Ureter (tissue), 1 donor: ENCODE measurements at regions not wholly inside any gene's neighbourhood (a gene's known extent, or its start where the extent isn't known, plus 50 kb on each side); places are given as distances from the start of the nearest gene placed in this dataset.

Experiments used
- DNase-seq: peaks from one replicate; pipeline ENCODE4 v3.0.0-alpha.2; 2020; ENCODE audit warnings: low spot score
- donor health status: DM: yes; HTN: yes; CAD: no.

DNA sequence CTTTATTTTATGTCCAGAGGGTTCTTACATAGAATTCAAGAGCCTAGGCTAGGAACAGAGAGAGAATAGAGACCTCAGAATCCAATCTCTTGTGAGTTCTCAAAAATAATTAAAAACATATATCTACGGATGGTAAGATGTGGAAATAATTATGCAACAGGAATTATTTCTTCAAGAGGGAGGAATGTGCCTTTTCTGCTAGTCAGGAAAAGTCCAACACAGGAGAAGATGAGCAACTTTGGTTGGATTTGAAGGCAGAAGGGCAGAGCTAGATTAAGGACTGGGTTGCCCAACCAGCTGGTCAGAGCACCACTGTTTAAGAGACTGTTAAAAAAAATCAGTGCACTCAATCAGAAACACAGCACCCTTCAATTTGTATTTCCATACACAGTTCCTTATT lies 365.5 kb downstream of the ETNK1 start:
- DNase-seq, result no peak

DNA sequence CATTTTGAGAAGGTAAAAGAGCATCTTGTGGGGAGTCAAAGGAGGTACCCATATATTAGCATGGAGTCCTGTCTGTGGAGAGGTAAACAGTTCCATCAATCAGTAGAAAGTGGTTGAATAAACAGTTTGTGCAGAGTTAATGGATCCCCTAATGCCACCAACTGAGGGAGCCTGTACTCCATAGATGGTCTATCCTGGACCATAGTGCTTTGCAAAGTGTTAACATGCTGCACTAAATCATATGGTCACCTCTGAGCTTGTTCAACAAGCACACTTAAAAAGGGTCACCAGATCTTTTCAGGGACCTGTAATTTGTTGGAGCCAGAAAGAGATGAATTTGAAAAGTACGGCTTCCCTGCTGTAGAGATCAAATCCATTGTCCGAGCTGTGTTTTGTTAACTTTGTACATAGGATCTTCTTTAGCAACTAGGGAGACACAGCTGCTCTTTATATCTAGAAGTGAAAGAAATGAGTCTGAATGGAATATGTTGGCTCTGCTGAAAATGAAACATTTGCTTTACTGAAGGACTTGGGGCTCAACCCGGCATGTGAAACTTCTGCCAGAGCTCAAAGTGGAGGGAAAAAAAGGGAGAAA lies 366.4 kb downstream of the ETNK1 start:
- DNase-seq, result no peak

DNA sequence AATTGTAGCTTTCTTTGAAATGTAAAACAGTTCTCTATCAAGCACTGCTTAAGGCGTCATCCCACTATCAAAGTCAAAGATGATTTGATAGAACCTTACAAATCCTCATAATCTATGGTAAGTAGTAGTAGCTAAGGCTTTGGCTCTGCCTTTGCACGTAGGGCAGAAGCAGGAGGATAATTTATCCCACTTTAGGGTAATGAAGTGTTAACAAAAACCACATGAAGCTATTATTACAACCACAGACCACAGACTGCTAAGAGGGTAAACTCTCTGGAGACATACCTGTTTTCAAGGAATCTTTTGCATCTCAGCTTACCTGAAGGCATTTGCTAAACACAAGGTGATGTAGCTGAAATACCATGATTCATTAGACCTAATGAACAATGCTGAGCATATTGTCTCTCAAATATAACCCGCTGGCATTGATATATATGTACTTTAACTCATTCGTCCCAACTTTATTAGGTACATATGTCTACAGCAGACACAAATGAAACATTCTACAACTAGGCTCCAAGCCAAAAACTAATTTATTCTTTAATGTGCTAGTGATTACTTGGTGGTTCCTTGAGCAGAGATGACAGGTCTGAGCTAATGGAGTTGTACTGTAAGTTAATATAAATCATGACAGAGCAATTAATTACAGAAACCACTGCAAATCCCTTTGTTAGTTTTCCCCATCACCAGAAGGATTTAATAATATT lies 368.8 kb downstream of the ETNK1 start:
- no peak for DNase-seq

DNA sequence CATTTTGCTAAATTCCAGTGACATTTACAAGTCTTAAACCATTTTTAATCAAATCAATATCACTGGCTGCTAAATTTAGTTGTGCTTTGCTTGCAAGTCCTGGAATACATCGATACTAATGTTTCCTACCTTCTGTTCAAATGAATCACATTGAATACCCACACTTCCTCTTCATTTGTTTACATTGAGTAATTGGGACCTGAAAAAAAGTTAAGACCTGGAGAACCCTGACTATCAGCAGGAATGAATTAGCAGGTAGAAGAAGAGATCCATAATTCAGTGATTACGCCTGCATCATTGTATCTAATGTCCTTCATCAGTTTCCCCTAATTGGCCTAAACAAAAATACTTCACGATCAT lies 369.3 kb downstream of the ETNK1 start:
- DNase-seq, result no peak

DNA sequence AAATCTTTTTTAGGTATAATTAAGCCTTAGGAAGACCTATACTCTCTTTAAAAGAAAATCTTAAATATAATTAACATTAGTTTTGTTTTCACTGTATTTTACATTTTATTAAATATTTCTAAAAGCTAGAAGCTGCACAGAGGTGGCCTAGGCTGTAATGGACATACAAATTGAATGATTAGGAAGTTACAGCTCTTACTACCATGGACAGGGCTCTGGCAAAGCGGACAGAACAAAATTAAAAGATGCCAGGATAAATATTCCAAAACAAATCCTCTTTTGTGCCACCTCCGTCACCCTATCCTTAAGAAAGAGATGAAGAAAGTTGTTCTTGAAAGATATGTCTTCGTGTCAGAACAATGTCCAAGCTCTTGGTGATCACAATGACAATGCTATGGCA lies 376.5 kb downstream of the ETNK1 start:
- DNase-seq, result no peak

DNA sequence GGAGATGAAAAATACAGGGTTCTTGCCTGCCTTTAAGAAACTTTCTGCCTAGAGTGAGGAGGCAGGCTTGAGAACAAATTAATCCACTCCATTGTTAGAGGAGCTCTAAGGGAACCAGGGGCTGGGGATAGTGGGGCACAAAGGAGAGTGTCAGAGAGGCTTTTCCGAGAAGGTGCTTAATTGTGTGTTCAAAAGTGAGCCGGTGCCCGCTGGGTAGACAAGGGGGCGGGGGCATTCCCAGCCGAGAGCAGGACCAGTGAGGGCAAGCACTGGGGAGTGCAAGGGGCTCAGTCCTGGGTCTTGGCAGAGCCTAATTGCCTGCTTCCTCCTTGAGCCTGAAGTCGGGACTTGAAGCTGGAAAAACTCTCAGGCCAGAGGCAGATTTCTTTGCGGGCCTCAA lies 377.4 kb downstream of the ETNK1 start:
- DNase-seq, result no peak

DNA sequence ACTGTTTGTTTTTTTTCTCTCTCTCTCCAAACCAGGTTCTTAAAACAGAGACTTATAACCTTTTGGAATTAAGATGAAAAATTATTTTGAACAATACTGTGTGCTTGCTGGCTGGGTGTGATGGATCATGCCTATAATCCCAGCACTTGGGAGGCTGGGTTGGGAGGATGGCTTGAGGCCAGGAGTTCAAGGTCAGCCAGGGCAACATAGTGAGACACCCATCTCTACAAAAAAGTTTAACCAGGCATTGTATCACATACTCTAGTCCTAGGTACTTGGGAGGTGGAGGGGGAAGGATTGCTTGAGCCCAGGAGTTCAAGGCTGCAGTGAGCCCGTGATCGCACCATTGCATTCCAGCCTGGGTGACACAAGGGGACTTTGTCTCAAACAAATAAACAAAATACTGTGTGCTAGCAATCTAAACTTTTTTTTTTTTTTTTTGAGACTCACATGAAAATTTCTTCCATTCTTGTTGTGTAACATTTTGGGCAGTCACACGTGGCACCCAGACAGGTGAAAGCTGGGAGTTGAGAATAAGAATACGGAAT lies 379.6 kb downstream of the ETNK1 start:
- DNase-seq, result no peak

DNA sequence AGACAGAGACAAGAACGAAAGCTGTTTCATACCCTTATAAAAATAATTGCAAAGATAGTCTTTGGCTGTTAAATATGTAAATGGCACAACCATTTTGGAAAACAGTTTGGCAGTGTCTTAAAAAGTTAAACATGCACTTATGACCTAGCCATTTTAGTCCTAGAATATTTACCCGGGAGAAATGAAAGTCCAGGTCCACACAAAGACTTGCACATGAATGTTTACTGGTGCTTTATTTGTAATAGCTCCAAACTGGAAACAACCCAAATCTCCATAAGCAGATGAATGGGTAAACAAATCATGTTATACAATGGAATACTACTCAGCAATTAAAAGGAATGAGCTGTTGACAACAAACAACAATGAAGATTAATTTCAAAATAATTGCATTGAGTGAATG lies 380.4 kb downstream of the ETNK1 start:
- DNase-seq, result no peak

DNA sequence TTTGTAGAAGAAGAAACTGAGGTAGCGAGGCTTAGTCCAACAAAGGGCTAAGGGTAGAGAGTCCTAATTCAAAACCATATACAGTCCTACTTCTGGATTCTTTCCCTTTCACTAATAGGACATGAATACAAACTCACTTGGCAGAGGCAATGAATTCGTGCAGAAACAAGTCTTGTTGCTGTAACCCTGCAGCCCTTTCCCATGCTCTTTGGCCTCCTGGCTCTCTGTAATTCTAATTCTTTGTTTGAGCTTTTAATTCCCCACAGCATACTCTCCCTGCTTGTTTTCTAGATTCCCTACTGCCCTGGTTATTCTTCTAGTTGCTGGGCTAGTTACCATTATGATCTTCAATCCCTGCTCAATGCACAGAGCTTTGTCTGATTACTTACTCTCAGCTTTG lies 381.4 kb downstream of the ETNK1 start:
- no peak for DNase-seq

DNA sequence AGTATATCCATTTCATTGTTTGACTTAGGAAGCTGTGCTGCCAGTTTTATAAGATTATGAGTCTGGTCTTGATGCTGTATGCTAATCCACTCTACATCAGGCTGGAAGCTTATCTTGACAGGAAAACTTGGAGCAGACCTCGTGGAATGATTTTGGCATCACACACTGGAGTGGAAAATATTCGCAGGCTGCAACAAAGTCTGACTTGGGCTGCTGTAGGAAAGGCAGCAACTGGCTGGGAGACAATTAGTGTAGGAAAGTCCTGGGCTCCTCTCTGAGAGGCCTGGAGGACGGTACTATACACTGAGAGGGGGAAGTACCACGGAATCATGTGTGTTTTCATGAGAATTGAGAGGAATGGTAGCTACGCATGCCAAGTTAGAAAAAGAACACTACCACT lies 383.7 kb downstream of the ETNK1 start:
- no peak for DNase-seq

DNA sequence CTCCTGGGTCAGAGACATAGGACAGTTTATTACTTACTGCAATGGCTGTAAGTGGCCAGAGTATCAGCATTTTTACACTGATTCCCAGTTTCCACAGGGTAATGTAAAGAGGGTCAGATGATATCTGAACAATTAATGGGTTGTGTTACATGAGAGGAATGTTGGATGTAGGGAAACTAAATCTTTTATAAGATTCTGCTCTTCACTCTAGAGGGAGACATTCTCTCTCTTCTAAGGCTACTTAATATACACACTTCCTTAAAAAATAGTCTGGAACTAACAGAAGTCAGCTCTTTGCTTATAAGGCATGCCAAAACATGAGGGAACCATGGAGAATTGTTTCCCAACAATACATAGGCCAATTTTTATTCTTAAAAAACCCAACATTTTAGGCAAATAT lies 389.8 kb downstream of the ETNK1 start:
- no peak for DNase-seq

DNA sequence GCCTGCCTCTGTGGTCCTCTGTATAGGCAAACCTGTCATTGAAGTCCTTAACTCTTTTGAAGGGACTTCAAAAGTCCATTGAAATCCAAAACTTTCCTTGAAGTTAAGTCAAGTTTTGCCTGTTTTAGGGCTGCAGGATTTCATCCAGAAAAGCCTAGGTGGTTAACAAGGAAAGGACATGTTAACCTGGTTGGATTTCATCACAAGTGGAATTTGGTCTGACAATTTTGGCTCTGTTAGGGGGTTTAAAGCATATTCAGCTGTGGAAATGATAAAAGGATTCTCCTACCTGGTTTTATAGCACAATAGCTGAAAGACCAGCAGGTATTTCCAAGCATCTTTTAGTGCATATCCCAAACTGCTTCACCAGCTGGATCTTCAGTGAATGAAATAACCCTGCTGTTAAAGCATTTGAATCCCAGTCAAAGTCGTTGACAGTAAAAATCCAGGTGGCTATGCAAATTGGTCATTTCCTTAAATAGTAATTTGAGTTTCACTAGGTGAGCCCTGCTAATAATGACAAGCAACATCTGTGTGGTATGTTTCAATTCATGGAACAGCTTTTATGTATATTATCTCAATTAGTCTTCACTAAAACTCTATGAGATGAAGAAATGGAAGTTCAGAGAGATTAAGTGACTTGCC lies 400.5 kb downstream of the ETNK1 start:
- DNase-seq, result no peak

DNA sequence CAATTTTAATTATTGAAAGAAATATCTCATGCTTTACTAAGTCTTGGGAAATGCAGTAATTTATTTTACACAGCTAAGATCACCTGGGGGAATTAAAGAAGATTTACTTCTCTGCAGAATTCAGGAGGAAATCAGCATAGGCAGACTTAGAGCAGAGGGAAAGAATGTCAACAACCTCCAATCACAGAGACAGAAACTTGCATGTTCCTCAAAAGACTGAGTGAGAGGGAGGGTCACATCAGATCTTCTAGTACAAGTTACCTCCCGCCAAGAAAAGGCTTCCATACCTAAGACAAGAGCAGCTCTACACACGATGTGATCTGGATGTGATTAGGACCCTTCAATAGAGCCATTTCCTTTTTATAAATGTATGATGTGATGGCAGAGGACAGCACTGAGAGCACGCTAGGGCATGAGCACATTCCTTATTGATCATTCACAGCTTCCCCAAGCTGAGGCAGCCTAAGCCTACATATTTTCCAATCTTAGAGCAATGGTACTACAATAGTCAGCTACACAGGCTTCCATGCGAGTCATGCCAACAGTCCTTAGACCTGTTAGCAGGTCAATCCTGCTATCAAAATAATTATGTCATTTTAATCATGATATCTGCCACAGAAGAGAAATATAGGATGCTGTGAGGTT lies 403.3 kb downstream of the ETNK1 start:
- no peak for DNase-seq

DNA sequence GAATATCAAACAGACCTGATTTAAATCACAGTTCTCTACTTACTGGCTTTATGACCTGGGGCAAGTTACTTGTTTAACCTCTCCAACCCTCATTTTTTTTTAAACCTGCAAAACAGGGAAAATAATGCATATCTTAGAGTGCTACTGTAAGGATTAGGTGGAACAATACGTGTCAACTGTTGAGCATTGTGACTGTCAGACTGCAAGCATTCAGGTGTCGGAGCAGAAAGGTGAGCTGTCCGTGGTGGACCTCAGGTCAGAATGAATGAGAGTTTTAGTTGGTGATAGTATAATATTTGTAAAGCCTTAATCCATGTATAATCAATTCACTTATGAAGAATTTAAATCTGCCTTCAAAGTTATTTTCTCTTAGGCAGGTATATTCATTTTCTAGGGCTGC lies 404.2 kb downstream of the ETNK1 start:
- no peak for DNase-seq

DNA sequence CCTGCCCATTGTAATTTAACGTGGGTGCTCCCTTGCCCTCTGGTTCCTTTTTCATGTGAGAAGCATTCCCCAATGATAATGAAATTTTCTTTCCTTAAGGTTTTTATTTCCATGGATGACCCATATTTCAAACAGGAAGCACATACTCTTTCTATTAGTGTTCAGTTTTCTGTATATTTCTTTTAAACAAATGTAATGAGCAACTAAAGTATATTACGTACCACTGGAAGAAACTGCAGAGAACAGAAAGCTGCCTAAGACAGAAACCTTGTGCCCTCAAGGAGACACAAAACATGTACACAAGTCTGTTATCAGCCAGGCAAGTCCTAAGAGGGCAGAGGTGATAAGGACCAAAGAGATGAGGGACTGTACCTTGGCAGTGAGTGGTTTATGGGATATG lies 414.9 kb downstream of the ETNK1 start:
- DNase-seq, result no peak

DNA sequence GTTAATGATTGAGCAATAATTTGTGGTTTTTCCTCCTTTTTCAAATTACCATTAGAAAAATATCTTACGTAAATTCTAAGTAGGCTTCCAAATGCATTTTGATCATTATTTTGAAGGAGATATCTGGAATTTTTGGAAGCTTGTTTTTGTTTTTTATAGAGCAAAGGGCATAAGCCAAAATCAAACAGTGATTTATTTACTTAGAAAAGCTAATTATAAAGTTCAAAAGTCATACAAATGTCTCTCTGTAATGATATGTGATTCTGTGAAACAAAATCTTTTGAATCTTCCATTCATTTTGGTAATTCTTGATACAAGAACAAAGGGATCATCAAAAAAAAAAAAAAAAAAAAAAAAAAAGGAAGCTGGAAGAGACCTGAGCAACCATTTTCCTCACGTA lies 416.8 kb downstream of the ETNK1 start:
- DNase-seq, result no peak

DNA sequence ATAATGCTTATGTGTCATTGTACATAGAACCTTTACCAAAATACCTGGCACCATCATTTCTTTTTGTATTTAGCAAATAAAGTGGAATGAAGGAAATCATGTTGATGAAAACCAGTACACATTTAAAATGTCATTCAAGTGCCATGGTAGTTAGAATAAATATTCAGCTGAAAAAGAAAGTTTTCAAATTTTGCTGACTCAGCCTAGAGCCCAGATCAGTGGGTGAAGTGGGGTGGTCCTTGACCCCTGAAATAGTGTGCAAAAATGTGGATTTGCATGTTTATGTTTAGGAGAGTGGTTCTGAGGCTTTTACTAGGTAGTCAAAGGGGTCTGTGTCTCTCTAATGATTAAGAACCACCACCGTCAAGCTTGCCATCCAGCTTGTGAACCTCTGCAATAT lies 418.7 kb downstream of the ETNK1 start:
- DNase-seq, result no peak

DNA sequence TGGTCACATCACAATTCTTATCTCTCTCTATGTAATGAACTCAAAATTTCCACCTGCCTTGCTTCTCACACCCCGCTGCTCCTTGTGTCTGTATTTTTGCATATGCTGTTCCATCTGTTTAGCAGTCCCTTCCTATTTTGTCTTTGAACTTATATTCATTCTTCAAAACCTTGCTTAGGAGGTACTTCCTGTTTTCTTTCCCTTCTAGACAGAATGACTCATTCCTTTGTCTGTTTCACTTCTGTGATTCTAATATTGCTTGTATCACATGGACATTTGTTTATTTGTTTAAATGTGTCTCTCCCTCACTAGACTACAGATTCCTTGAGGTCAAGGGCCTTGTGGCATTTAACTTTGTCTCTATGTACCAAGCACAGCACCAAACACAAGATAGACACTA lies 424.2 kb downstream of the ETNK1 start:
- DNase-seq, result no peak

DNA sequence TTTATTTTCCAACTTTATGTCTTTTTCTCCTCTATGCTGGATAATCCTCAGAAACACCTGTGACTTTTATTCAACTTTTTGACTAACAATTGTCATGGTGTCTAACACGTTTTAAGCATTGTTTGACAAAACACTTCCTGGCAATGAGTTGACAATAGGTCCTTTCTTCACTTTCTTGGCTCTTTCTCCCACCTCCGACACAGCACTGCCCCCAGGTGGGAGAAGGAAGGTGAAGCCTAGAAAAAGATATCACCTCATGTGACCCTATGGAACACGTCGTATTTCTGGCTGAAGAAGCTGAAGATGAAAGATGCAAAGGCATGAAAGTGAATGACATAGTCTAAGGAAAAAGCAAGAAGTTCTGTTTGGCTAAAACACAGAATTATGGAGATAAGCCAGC lies 430.0 kb downstream of the ETNK1 start:
- DNase-seq, result no peak

DNA sequence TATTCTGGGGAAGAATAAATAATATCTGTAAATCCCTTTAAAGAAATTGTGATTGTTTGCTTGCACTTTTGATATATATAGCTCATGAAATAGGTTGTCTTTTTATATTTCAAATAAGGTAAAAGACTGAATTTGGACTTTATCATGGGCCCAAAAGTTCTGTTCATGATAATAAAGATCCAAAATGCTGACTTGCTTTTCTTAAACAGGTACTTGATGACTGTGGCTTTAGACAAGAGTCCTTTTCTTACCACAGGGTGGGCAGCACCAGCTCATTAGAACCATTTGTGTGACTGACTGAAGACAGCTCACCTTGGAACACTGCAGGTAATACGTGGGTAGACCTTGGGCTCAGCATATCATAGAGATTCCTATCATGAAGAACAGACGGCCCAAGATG lies 432.6 kb downstream of the ETNK1 start:
- no peak for DNase-seq

DNA sequence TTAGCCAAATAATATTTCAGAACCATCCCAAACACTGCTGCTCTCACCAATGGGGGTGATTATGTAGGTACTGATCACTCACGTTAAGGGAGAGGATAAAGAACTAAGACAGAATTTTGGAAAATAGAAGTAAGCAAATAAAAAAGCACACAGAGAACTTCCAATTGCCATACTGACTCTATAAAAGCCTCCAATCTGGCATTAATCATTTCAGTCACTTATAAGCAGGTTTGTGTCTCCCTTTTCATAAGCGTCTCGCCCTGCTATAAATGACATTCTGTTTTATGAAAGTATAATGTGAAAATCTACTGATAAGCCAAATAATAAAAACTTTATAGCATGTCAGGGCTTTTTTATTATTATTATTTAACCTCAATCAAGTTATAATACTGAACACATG lies 435.2 kb downstream of the ETNK1 start:
- DNase-seq, result no peak

DNA sequence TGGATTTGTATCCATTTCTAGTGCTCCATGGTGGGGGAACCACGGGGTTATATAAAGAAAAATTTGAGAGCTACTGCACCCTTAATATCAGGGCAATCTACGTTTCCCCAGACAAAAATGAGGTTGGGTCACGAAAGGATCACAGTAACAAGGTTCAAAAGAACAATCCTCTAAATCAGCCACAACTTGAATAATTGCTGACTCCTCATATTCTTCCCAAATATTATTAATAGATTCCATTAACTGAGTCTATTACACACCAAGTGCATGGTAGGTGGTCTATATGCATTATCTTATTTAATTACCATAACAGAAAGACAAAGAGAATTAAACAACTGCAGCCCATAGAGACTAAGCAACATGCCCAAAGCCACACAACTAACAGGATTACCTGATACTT lies 438.2 kb downstream of the ETNK1 start:
- no peak for DNase-seq

DNA sequence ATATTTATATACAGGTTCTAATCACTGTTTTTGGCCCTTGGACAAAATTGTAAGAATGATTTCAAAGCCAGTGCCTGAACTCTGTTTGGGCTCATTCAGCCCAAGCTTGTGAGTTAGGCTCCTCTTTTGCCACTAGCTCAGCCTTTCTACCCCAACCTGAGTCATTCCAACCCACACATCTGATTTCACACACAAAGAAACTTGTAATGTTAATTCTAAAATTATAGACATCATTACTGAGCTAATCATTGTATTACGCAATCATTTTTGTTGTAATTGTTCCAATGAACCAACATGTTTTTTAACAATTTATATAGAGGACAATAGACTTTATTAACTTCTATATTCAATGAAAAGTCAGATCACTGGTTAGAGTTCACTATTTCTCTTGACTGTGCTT lies 441.1 kb downstream of the ETNK1 start:
- DNase-seq, result no peak
